ENCODE measurements at regions not wholly inside any gene's neighbourhood (a gene's known extent, or its start where the extent isn't known, plus 50 kb on each side); places are given as distances from the start of the nearest gene placed in this dataset.
A peak's percentile ranks its signal among the peaks of the same experiment; 100 is the strongest.

- Histone ChIP-seq H3K27me3 (no peaks in the 10 kb centered on the region), H4K20me1 (ENCODE audit: low read depth) (no peaks in the 10 kb centered on the region), H3K36me3 (no peaks in the 10 kb centered on the region), H3K4me1 (no peaks in the 10 kb centered on the region), H2AFZ (replicated peaks) (no peak overlapping the region), H3F3A (ENCODE audit: low read depth) (no peaks in the 10 kb centered on the region), H3K4me3 (no peak overlapping the region), H3K79me2 (ENCODE audit: low read depth) (no peaks in the 10 kb centered on the region), H3K27ac (no peak overlapping the region), H3K9ac (no peak overlapping the region), H3K9me3 (ENCODE audit: low read depth) (no peaks in the 10 kb centered on the region), H3K4me2 (no peak overlapping the region)
- H3K4me1 Mint-ChIP-seq, result no peaks in the 10 kb centered on the region
- no peak overlapping the region for H3K27ac Mint-ChIP-seq
- H3K36me3 Mint-ChIP-seq, result no peaks in the 10 kb centered on the region
- TF ChIP-seq EZH2 (IDR thresholded peaks at IDR 0.05) (no peak), EZH2phosphoT487 (IDR thresholded peaks at IDR 0.05) (no peak), CTCF (IDR thresholded peaks at IDR 0.05) (no peak)
- H3K9me3 Mint-ChIP-seq, result no peaks in the 10 kb centered on the region
- no peak overlapping the region for H3K4me3 Mint-ChIP-seq
- no peak for DNase-seq (ENCODE audit: low spot score)
- H3K27me3 Mint-ChIP-seq (ENCODE audit: insufficient read depth, low read depth), result no peaks in the 10 kb centered on the region
These were observed 246.9 kb upstream of the LUZP2 start for GRCh38 chr11:24249921-24250320.

- Histone ChIP-seq H3K4me2 (no peak overlapping the region), H2AFZ (replicated peaks) (peak overlapping the region; percentile 20), H3K79me2 (ENCODE audit: low read depth) (no peaks in the 10 kb centered on the region), H3K9me3 (ENCODE audit: low read depth) (no peaks in the 10 kb centered on the region), H3K36me3 (no peaks in the 10 kb centered on the region), H3K27ac (no peak overlapping the region), H3K27me3 (no peaks in the 10 kb centered on the region), H3K9ac (no peak overlapping the region), H3K4me1 (no peaks in the 10 kb centered on the region), H4K20me1 (ENCODE audit: low read depth) (no peaks in the 10 kb centered on the region), H3F3A (ENCODE audit: low read depth) (no peaks in the 10 kb centered on the region), H3K4me3 (no peak overlapping the region)
- no peaks in the 10 kb centered on the region for H3K36me3 Mint-ChIP-seq
- no peaks in the 10 kb centered on the region for H3K27me3 Mint-ChIP-seq (ENCODE audit: insufficient read depth, low read depth)
- no peak overlapping the region for H3K4me3 Mint-ChIP-seq
- no peaks in the 10 kb centered on the region for H3K4me1 Mint-ChIP-seq
- TF ChIP-seq EZH2phosphoT487 (IDR thresholded peaks at IDR 0.05) (no peak), CTCF (IDR thresholded peaks at IDR 0.05) (no peak), EZH2 (IDR thresholded peaks at IDR 0.05) (no peak)
- H3K27ac Mint-ChIP-seq, result no peak overlapping the region
- no peaks in the 10 kb centered on the region for H3K9me3 Mint-ChIP-seq
- DNase-seq (ENCODE audit: low spot score), result no peak
These were observed 243.6 kb upstream of the LUZP2 start for GRCh38 chr11:24253237-24253760.

- H3K27me3 ChIP-seq, result no peaks in the 10 kb centered on the region
- Mint-ChIP-seq H3K4me3 (no peak overlapping the region), H3K27me3 (ENCODE audit: insufficient read depth, low read depth) (peaks cover 2% of the 10 kb centered on the region), H3K4me1 (peaks cover 7% of the 10 kb centered on the region), H3K9me3 (peaks cover 9% of the 10 kb centered on the region), H3K27ac (no peak overlapping the region), H3K36me3 (no peaks in the 10 kb centered on the region)
- TF ChIP-seq CTCF (IDR thresholded peaks at IDR 0.05) (no peak), EZH2 (IDR thresholded peaks at IDR 0.05) (no peak), EZH2phosphoT487 (IDR thresholded peaks at IDR 0.05) (no peak)
- no peak overlapping the region for H3K4me3 ChIP-seq
- no peaks in the 10 kb centered on the region for H3K79me2 ChIP-seq (ENCODE audit: low read depth)
- H3K27ac ChIP-seq, result no peak overlapping the region
- no peaks in the 10 kb centered on the region for H3K9me3 ChIP-seq (ENCODE audit: low read depth)
- no peaks in the 10 kb centered on the region for H4K20me1 ChIP-seq (ENCODE audit: low read depth)
- H3K4me2 ChIP-seq, result no peak overlapping the region
- no peaks in the 10 kb centered on the region for H3F3A ChIP-seq (ENCODE audit: low read depth)
- H3K9ac ChIP-seq, result no peak overlapping the region
- no peaks in the 10 kb centered on the region for H3K36me3 ChIP-seq
- H2AFZ ChIP-seq (replicated peaks), result peak overlapping the region; percentile 37
- DNase-seq (ENCODE audit: low spot score), result no peak
- H3K4me1 ChIP-seq, result no peaks in the 10 kb centered on the region
These were observed 232.0 kb upstream of the LUZP2 start for GRCh38 chr11:24264868-24265267.

All from neural progenitor cell (in vitro differentiated cells).